ENCODE measurements at regions not wholly inside any gene's neighbourhood (a gene's known extent, or its start where the extent isn't known, plus 50 kb on each side); places are given as distances from the start of the nearest gene placed in this dataset.
"Not testable (repeated sequence)": the region's sequence is repeated elsewhere in the genome, so short reads cannot be mapped to it uniquely, and the experiment has no call there.

DNA sequence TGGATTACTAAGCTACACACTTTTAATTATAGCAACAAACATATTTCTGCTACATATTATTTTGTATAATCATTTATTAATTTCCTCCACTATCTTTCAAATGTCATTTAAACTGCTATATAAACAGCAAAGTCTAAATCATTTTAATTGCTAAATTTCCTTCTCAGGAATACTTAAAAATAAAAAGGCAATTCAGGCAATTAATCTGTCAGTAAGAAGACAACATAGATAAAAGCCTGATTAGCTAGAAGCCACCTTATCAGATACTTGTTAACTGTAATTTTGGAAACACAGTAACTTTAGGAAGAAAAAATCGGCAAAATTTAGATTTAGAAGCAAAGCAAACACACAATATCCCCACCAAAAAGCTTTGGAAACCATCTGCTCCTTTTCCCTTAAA is 188.2 kb upstream of the ZNF804A start:
- Histone ChIP-seq H3K27me3 (no peaks in the 10 kb centered on the region), H3K4me3 (no peak overlapping the region), H3K27ac (no peak overlapping the region), H3K9me3 (peaks cover 0 to 19% (median 9%) of the 10 kb centered on the region in 4 donors), H3K36me3 (no peaks in the 10 kb centered on the region), H3K4me1 (no peaks in the 10 kb centered on the region)
- TF ChIP-seq POLR2AphosphoS5 (IDR thresholded peaks at IDR 0.05) (no peak), POLR2A (IDR thresholded peaks at IDR 0.05) (no peak), EP300 (IDR thresholded peaks at IDR 0.05) (no peak)
- TF ChIP-seq, protein P1, sequence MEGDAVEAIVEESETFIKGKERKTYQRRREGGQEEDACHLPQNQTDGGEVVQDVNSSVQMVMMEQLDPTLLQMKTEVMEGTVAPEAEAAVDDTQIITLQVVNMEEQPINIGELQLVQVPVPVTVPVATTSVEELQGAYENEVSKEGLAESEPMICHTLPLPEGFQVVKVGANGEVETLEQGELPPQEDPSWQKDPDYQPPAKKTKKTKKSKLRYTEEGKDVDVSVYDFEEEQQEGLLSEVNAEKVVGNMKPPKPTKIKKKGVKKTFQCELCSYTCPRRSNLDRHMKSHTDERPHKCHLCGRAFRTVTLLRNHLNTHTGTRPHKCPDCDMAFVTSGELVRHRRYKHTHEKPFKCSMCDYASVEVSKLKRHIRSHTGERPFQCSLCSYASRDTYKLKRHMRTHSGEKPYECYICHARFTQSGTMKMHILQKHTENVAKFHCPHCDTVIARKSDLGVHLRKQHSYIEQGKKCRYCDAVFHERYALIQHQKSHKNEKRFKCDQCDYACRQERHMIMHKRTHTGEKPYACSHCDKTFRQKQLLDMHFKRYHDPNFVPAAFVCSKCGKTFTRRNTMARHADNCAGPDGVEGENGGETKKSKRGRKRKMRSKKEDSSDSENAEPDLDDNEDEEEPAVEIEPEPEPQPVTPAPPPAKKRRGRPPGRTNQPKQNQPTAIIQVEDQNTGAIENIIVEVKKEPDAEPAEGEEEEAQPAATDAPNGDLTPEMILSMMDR (IDR thresholded peaks at IDR 0.05): no peak
- intact Hi-C loops (cut with DNase I; ENCODE audit: low total_unique reads): no loop called here
- no peak for DNase-seq
- WGBS, 5 donors: 43 to 72% (median 56%) methylated on average over 1 of the region's 1 CpG

- intact Hi-C loops (cut with DNase I; ENCODE audit: low total_unique reads): no loop called here
- WGBS, 5 donors: 63 to 79% (median 72%) methylated on average over 2 of the region's 2 CpGs
- no peak overlapping the region for H3K27ac ChIP-seq
- H3K9me3 ChIP-seq: no peaks in the 10 kb centered on the region
- no peak for DNase-seq
- TF ChIP-seq EP300 (IDR thresholded peaks at IDR 0.05): no peak
- no peak for TF ChIP-seq POLR2AphosphoS5 (IDR thresholded peaks at IDR 0.05)
- no peak for TF ChIP-seq POLR2A (IDR thresholded peaks at IDR 0.05)
- TF ChIP-seq, protein P1 (IDR thresholded peaks at IDR 0.05): no peak
- no peaks in the 10 kb centered on the region for H3K4me1 ChIP-seq
- no peak overlapping the region for H3K4me3 ChIP-seq
- H3K36me3 ChIP-seq: no peaks in the 10 kb centered on the region
- no peaks in the 10 kb centered on the region for H3K27me3 ChIP-seq
Measured at GRCh38 chr2:184413221-184413620, 185.1 kb upstream of the ZNF804A start.

DNA sequence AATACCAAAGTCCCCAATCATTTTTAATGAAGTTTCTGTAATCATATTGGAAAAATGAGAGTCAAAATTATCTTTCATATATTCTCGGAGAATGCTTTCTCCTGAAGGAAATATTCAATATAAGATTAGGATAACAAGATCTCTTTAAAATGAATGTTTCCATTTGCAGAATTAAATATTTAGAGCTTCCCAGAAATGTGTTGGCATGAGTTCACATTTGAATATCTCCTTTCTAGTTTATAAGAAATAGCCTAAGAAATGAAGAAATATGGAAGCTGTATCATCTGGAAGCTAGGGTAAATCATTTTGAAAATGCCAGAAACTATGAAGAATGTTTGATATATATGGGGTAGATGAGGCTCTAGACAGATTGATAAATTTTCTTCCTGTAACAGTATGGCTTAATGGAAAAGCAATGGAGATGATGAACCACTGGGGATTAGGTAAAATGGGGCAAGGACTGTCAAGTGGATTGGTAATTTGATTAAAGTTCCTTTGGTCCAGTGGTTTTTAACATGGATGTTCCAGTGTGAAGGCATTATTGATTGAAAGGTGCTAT is 184.6 kb upstream of the ZNF804A start:
- no peak for TF ChIP-seq POLR2A (IDR thresholded peaks at IDR 0.05)
- Histone ChIP-seq H3K27ac (no peak overlapping the region), H3K4me1 (no peaks in the 10 kb centered on the region), H3K36me3 (no peaks in the 10 kb centered on the region), H3K4me3 (no peak overlapping the region), H3K27me3 (no peaks in the 10 kb centered on the region), H3K9me3 (no peaks in the 10 kb centered on the region)
- DNase-seq: no peak
- 70 to 87% (median 75%) methylated on average over 1 of the region's 1 CpG for WGBS, 5 donors
- intact Hi-C loops (cut with DNase I; ENCODE audit: low total_unique reads): no loop called here

DNA sequence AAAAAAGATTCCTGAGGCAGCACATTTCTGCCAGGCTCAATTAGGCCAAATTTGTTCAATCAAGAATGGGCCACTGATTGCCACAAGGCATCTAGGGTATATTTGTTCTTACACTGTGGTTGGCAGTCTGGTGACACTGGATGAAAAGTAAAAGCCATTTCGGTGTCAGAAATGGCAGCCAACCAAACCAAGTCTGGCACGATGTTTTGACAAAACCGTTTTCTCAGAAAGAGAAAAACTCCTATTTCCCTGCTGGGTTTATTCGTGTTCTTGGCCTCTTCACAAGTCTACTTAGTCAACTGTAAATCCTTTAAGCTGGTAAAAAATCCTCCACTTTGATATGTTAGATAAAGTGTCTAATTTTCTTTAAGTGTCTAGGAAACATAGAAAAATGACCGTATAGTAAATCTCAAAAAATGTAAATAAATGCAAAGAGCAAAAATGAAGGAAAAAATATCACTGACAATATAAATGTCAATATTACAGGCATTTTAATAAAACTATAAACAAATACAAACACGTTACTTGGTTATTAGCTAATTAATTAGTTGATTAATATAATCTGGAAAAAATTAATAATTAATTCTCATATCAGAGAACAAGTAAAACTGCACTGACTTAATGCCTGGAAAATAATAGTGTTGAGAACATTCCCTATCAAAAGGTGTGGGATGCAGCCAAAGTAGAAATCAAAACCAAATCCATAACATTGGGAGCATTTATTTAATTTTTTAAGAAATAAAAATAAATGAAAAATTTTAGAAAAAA is 182.0 kb upstream of the ZNF804A start:
- Histone ChIP-seq H3K9me3 (no peaks in the 10 kb centered on the region), H3K36me3 (no peaks in the 10 kb centered on the region), H3K4me3 (no peak overlapping the region), H3K27me3 (no peaks in the 10 kb centered on the region), H3K27ac (no peak overlapping the region), H3K4me1 (no peaks in the 10 kb centered on the region)
- no peak for TF ChIP-seq POLR2AphosphoS5 (IDR thresholded peaks at IDR 0.05)
- TF ChIP-seq POLR2A (IDR thresholded peaks at IDR 0.05): no peak
- TF ChIP-seq, protein P1 (IDR thresholded peaks at IDR 0.05): no peak
- no peak for TF ChIP-seq EP300 (IDR thresholded peaks at IDR 0.05)
- DNase-seq: no peak
- intact Hi-C loops (cut with DNase I; ENCODE audit: low total_unique reads): no loop called here
- 64 to 80% (median 80%) methylated on average over 6 of the region's 6 CpGs for WGBS, 5 donors

DNA sequence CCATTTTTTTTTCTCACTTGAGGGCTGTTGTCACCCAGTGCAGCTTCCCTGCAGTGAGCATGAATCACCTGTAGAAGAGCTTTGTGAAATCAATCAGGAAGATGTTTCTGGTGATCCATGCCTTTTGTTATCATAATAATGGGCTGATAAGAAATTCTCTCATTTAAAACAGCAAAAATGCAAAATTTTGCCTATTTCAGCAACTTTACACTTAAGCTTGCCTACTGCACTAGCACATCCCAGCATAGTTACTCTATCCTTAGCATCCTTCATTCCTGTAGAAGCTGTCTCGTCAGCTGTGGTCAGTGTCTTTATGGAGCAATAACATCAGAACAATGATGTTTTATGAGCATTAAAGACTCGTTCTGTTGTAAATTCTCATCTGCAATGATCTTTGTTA is 178.6 kb upstream of the ZNF804A start:
- no peak for DNase-seq
- Histone ChIP-seq H3K4me3 (no peak overlapping the region), H3K36me3 (no peaks in the 10 kb centered on the region), H3K27me3 (no peaks in the 10 kb centered on the region), H3K9me3 (no peaks in the 10 kb centered on the region), H3K4me1 (no peaks in the 10 kb centered on the region), H3K27ac (no peak overlapping the region)
- WGBS, 5 donors: 79 to 90% (median 80%) methylated on average over 2 of the region's 2 CpGs
- no peak for TF ChIP-seq EP300 (IDR thresholded peaks at IDR 0.05)
- TF ChIP-seq, protein P1 (IDR thresholded peaks at IDR 0.05): no peak
- TF ChIP-seq POLR2AphosphoS5 (IDR thresholded peaks at IDR 0.05): no peak
- TF ChIP-seq POLR2A (IDR thresholded peaks at IDR 0.05): no peak
- intact Hi-C loops (cut with DNase I; ENCODE audit: low total_unique reads): no loop called here

DNA sequence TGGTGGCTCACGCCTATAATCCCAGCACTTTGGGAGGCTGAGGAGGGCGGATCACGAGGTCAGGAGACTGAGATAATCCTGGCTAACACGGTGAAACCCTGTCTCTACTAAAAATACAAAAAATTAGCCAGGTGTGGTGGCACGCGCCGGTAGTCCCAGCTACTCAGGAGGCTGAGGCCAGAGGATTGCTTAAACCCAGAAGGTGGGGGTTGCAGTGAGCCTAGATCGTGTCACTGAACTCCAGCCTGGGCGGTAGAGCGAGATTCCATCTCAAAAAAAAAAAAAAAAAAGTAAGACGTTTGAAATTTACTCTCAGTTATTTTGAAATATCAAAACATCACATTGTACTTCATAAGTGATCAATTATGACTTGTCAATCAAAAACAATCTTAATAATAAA is 176.9 kb upstream of the ZNF804A start:
- H3K4me1 ChIP-seq; H3K27me3 ChIP-seq; H3K9me3 ChIP-seq; H3K36me3 ChIP-seq; H3K4me3 ChIP-seq; intact Hi-C loops (cut with DNase I; ENCODE audit: low total_unique reads); H3K27ac ChIP-seq; DNase-seq: not testable (repeated sequence)
- WGBS, 5 donors: 82 to 92% (median 86%) methylated on average over 11 of the region's 11 CpGs
